ENCODE measurements at regions not wholly inside any gene's neighbourhood (a gene's known extent, or its start where the extent isn't known, plus 50 kb on each side); places are given as distances from the start of the nearest gene placed in this dataset.

DNA sequence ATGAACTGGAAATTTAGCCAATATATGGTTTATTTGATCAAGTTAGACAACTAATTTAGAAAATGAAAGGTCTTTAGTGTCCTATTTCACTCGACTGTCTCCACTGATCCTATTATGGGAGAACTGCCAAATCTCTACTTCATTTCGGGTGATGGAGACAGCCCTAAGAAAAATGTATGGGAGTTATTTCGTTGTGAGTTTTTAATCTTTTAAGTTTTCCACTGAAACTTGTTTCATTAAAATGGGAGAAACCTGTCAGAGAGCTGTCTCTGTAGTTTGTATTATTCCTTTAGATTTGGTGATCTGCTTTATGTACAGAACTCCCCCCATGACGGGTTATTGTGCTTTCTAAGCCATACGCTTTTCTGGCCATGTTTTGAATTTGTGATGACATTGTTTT lies 899.7 kb downstream of the ADGRL2 start:
- no peaks in the 10 kb centered on the region for H3K27me3 Mint-ChIP-seq (ENCODE audit: unreplicated experiment)
- intact Hi-C loops (cut with micrococcal nuclease; ENCODE audit: unreplicated experiment), result no loop called here
- no peak for DNase-seq
- H3K9me3 Mint-ChIP-seq (ENCODE audit: low read depth, unreplicated experiment), result peaks cover 4% of the 10 kb centered on the region
- CTCF ChIA-PET, result no interaction called here
- H3K36me3 Mint-ChIP-seq (ENCODE audit: insufficient read depth, unreplicated experiment), result no peaks in the 10 kb centered on the region
- TF ChIP-seq, protein P1, sequence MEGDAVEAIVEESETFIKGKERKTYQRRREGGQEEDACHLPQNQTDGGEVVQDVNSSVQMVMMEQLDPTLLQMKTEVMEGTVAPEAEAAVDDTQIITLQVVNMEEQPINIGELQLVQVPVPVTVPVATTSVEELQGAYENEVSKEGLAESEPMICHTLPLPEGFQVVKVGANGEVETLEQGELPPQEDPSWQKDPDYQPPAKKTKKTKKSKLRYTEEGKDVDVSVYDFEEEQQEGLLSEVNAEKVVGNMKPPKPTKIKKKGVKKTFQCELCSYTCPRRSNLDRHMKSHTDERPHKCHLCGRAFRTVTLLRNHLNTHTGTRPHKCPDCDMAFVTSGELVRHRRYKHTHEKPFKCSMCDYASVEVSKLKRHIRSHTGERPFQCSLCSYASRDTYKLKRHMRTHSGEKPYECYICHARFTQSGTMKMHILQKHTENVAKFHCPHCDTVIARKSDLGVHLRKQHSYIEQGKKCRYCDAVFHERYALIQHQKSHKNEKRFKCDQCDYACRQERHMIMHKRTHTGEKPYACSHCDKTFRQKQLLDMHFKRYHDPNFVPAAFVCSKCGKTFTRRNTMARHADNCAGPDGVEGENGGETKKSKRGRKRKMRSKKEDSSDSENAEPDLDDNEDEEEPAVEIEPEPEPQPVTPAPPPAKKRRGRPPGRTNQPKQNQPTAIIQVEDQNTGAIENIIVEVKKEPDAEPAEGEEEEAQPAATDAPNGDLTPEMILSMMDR (IDR thresholded peaks at IDR 0.05; ENCODE audit: unreplicated experiment), result no peak
- H3K27ac Mint-ChIP-seq (ENCODE audit: unreplicated experiment), result no peak overlapping the region
- H3K4me3 Mint-ChIP-seq (ENCODE audit: low read depth, unreplicated experiment), result no peak overlapping the region
- H3K4me1 Mint-ChIP-seq (ENCODE audit: low read depth, unreplicated experiment), result no peaks in the 10 kb centered on the region
- no TSS peak for BruUV-seq (replicated peaks)

DNA sequence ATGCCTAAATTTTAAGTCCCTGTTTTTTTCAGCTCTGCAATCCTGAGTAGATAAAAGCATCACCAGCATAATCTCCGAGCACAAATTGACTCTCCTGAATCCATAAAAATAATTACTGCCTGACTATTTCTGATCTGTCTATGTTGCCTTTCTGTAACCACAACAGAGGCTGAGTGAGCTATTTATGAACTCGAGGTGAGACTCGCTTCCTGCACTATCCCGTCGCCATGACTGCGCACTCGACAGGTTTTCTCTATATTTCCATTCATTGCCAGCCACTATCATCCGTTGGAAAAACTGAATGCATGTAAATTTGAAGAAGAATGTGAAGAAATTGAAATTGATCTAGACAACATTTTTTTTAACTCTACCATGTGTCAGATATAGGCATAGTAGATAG lies 897.2 kb downstream of the ADGRL2 start:
- Mint-ChIP-seq H3K27ac (ENCODE audit: unreplicated experiment) (no peak overlapping the region), H3K9me3 (ENCODE audit: low read depth, unreplicated experiment) (peaks cover 9% of the 10 kb centered on the region), H3K27me3 (ENCODE audit: unreplicated experiment) (no peaks in the 10 kb centered on the region), H3K36me3 (ENCODE audit: insufficient read depth, unreplicated experiment) (no peaks in the 10 kb centered on the region), H3K4me3 (ENCODE audit: low read depth, unreplicated experiment) (no peak overlapping the region), H3K4me1 (ENCODE audit: low read depth, unreplicated experiment) (no peaks in the 10 kb centered on the region)
- TF ChIP-seq, protein P1 (IDR thresholded peaks at IDR 0.05; ENCODE audit: unreplicated experiment), result no peak
- no peak for DNase-seq
- CTCF ChIA-PET, result interaction anchor here (0.6 kb wide), 1 partner anchor 36 kb away, joined by 3 read pairs; no protein-coding TSS in a partner anchor
- BruUV-seq (replicated peaks), result no TSS peak
- intact Hi-C loops (cut with micrococcal nuclease; ENCODE audit: unreplicated experiment), result no loop called here

DNA sequence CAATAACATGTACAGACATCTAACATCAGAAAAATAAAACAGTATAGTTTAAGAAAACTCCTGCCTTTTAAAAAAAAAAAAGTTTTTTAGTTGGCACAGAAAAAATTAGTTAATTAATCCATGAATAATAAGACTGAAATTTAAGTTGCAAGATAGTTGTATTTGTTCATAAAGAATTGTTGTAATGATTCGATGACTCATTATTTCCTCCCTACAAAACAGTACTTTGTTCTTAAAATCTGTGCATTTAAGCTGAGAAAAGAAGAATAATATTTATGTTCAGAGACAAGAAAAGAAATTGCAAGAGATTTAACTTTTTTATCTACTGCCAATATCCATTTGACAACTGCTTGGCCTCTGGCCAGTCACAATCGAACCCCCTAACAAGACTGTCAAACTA lies 894.7 kb downstream of the ADGRL2 start:
- H3K27ac Mint-ChIP-seq (ENCODE audit: unreplicated experiment), result no peak overlapping the region
- CTCF ChIA-PET, result no interaction called here
- H3K4me1 Mint-ChIP-seq (ENCODE audit: low read depth, unreplicated experiment), result no peaks in the 10 kb centered on the region
- intact Hi-C loops (cut with micrococcal nuclease; ENCODE audit: unreplicated experiment), result no loop called here
- H3K36me3 Mint-ChIP-seq (ENCODE audit: insufficient read depth, unreplicated experiment), result no peaks in the 10 kb centered on the region
- no peak overlapping the region for H3K4me3 Mint-ChIP-seq (ENCODE audit: low read depth, unreplicated experiment)
- BruUV-seq (replicated peaks), result no TSS peak
- TF ChIP-seq, protein P1 (IDR thresholded peaks at IDR 0.05; ENCODE audit: unreplicated experiment), result no peak
- no peak for DNase-seq
- H3K27me3 Mint-ChIP-seq (ENCODE audit: unreplicated experiment), result no peaks in the 10 kb centered on the region
- peaks cover 5% of the 10 kb centered on the region for H3K9me3 Mint-ChIP-seq (ENCODE audit: low read depth, unreplicated experiment)

DNA sequence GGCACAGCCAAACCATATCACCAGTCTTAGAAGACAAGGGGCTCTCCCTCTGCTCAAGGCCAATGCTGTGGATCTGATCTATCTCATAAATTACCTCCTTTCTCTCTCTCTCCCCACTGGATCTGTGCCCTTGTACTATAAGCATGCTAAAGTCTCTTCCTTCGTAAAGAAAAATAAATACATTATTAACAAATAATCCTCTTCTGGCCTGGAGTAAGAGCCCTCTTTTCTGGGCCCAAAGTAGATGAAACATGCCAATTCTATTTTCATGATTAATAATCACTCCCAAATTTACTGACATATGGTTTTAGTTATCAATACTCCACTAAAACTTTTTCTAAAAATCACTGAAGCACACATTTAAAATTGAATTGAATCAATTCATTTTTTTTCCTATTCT lies 889.7 kb downstream of the ADGRL2 start:
- Mint-ChIP-seq H3K27me3 (ENCODE audit: unreplicated experiment) (no peaks in the 10 kb centered on the region), H3K4me1 (ENCODE audit: low read depth, unreplicated experiment) (no peaks in the 10 kb centered on the region), H3K36me3 (ENCODE audit: insufficient read depth, unreplicated experiment) (no peaks in the 10 kb centered on the region), H3K27ac (ENCODE audit: unreplicated experiment) (no peak overlapping the region), H3K4me3 (ENCODE audit: low read depth, unreplicated experiment) (no peak overlapping the region), H3K9me3 (ENCODE audit: low read depth, unreplicated experiment) (peaks cover 12% of the 10 kb centered on the region)
- CTCF ChIA-PET, result no interaction called here
- no TSS peak for BruUV-seq (replicated peaks)
- TF ChIP-seq, protein P1 (IDR thresholded peaks at IDR 0.05; ENCODE audit: unreplicated experiment), result no peak
- DNase-seq, result no peak
- intact Hi-C loops (cut with micrococcal nuclease; ENCODE audit: unreplicated experiment), result no loop called here

DNA sequence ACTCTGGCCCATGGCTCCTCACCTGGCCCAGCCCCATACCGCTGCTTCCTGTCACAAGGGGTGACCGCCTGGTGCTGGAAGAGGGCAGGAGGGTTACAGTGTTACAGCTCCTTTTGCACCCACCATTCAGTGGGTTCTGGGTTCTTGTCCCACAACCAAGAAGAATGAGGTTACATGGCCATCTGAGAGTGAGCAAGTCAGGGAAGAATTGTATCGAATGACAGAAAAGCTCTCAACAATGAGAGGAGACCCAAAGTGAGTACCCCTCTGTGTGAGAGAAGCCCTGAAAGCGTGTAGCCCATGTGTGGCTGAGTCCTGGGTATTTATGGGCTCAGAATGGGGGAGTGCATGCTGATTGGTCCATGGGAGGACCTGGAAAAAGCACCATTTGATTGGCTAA lies 888.5 kb downstream of the ADGRL2 start:
- CTCF ChIA-PET, result no interaction called here
- H3K4me1 Mint-ChIP-seq (ENCODE audit: low read depth, unreplicated experiment), result no peaks in the 10 kb centered on the region
- no peak overlapping the region for H3K4me3 Mint-ChIP-seq (ENCODE audit: low read depth, unreplicated experiment)
- no peaks in the 10 kb centered on the region for H3K27me3 Mint-ChIP-seq (ENCODE audit: unreplicated experiment)
- DNase-seq, result no peak
- H3K36me3 Mint-ChIP-seq (ENCODE audit: insufficient read depth, unreplicated experiment), result no peaks in the 10 kb centered on the region
- no peak overlapping the region for H3K27ac Mint-ChIP-seq (ENCODE audit: unreplicated experiment)
- TF ChIP-seq, protein P1 (IDR thresholded peaks at IDR 0.05; ENCODE audit: unreplicated experiment), result no peak
- intact Hi-C loops (cut with micrococcal nuclease; ENCODE audit: unreplicated experiment), result no loop called here
- no TSS peak for BruUV-seq (replicated peaks)
- H3K9me3 Mint-ChIP-seq (ENCODE audit: low read depth, unreplicated experiment), result peaks cover 7% of the 10 kb centered on the region
